ENCODE measurements at regions not wholly inside any gene's neighbourhood (a gene's known extent, or its start where the extent isn't known, plus 50 kb on each side); places are given as distances from the start of the nearest gene placed in this dataset.

DNA sequence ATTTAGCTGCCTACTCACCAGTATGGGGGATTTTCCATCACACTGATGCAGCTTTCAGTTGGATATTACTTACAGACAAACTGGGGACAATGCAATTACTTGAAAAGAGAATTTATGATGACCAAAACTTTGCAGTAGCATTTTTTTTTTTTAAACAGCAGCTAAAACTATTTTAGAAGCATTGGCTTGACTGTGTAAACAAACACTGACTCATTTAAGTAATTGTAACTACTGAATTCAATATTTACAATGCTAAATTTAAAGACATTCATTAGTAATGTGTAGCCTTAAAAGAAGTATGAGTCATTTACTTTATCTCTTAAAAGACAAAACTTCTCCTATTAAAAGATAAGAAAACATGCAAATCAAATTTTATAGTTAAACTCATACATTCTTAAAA lies 295.9 kb upstream of the FERMT1 start:
- Histone ChIP-seq H3K9me3 (no peaks in the 10 kb centered on the region), H3K27me3 (no peaks in the 10 kb centered on the region), H3K4me1 (no peaks in the 10 kb centered on the region), H3K4me3 (no peak overlapping the region), H3K36me3 (no peaks in the 10 kb centered on the region), H3K27ac (no peak overlapping the region)
- no peak for TF ChIP-seq POLR2A (IDR thresholded peaks at IDR 0.05)
- no peak for TF ChIP-seq POLR2AphosphoS5 (IDR thresholded peaks at IDR 0.05)
- TF ChIP-seq, protein P1, sequence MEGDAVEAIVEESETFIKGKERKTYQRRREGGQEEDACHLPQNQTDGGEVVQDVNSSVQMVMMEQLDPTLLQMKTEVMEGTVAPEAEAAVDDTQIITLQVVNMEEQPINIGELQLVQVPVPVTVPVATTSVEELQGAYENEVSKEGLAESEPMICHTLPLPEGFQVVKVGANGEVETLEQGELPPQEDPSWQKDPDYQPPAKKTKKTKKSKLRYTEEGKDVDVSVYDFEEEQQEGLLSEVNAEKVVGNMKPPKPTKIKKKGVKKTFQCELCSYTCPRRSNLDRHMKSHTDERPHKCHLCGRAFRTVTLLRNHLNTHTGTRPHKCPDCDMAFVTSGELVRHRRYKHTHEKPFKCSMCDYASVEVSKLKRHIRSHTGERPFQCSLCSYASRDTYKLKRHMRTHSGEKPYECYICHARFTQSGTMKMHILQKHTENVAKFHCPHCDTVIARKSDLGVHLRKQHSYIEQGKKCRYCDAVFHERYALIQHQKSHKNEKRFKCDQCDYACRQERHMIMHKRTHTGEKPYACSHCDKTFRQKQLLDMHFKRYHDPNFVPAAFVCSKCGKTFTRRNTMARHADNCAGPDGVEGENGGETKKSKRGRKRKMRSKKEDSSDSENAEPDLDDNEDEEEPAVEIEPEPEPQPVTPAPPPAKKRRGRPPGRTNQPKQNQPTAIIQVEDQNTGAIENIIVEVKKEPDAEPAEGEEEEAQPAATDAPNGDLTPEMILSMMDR (IDR thresholded peaks at IDR 0.05) = no peak
- no peak for TF ChIP-seq EP300 (IDR thresholded peaks at IDR 0.05)
- DNase-seq = no peak
- intact Hi-C loops (cut with DNase I; ENCODE audit: low total_unique reads) = no loop called here

DNA sequence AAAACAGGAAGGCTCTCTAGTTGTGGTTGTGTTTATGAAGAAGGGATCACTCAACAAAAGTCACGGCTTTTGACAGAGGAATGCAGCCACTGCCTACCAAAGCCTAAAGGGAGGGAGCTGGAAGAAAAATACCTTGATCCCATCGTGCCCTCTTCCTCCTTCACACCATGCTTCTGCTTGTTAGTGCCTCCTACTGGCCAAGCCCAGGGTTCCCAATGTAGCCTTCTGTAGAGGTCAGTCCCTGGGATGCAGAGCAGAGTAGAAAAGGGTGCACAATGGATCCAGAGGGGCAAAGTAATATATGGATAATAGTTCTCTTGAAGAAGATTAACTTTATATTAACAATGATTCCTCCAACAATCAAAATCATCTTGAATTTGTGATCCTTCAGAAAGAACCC lies 293.5 kb upstream of the FERMT1 start:
- DNase-seq = no peak
- WGBS, 5 donors = 60 to 86% (median 77%) methylated on average over 2 of the region's 2 CpGs
- TF ChIP-seq, protein P1 (IDR thresholded peaks at IDR 0.05) = no peak
- TF ChIP-seq POLR2A (IDR thresholded peaks at IDR 0.05) (no peak), EP300 (IDR thresholded peaks at IDR 0.05) (no peak), POLR2AphosphoS5 (IDR thresholded peaks at IDR 0.05) (no peak)

DNA sequence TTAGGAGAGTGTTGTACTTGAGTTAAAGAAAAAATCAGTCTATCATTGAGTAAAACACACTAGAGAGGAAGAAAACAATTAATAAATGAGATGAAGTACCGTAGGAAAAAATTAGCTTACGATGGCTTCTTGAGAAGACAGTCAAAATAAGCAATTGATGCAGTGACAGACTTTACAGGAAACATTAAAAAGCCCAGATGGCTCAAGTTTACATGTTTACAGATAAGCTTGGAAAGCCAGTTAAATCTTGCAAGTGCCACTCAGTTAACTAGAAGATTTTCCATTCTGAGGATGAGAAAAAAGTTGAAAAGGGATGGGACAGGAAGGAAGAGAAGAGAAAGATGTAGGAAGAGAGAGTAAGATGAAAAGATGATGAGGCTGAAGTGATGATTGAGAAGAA lies 288.8 kb upstream of the FERMT1 start:
- no peak for TF ChIP-seq EP300 (IDR thresholded peaks at IDR 0.05)
- TF ChIP-seq POLR2A (IDR thresholded peaks at IDR 0.05) = no peak
- no peak for TF ChIP-seq POLR2AphosphoS5 (IDR thresholded peaks at IDR 0.05)
- TF ChIP-seq, protein P1 (IDR thresholded peaks at IDR 0.05) = no peak
- 62 to 75% (median 72%) methylated on average over 2 of the region's 2 CpGs for WGBS, 5 donors
- no peaks in the 10 kb centered on the region for H3K27me3 ChIP-seq
- H3K27ac ChIP-seq = no peak overlapping the region
- no peak for DNase-seq
- H3K9me3 ChIP-seq = no peaks in the 10 kb centered on the region
- no peaks in the 10 kb centered on the region for H3K36me3 ChIP-seq
- intact Hi-C loops (cut with DNase I; ENCODE audit: low total_unique reads) = no loop called here
- H3K4me1 ChIP-seq = no peaks in the 10 kb centered on the region
- no peak overlapping the region for H3K4me3 ChIP-seq

More for the DNA sequence above, 293.5 kb upstream of the FERMT1 start:
- Histone ChIP-seq H3K9me3 (no peaks in the 10 kb centered on the region), H3K27me3 (no peaks in the 10 kb centered on the region), H3K4me1 (no peaks in the 10 kb centered on the region), H3K36me3 (no peaks in the 10 kb centered on the region), H3K4me3 (no peak overlapping the region), H3K27ac (no peak overlapping the region)
- intact Hi-C loops (cut with DNase I; ENCODE audit: low total_unique reads) = no loop called here

DNA sequence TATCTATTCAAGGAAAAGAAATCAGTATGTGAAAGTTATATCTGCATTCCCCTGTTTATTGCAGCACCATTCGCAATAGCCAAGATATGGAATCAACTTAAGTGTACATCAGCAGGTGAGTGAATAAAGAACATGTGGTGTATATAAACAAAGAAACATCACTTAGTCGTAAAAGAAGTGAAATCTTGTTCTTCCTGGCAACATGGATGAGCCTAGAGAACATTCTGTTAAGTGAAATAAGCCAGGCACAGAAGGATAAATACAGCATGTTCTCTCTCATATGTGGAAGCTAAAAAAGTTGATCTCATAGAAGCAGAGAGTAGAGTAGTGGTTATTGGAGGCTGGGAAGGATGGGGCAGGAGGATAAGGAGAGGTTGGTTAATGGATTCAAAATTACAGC lies 287.9 kb upstream of the FERMT1 start:
- Histone ChIP-seq H3K27me3 (no peaks in the 10 kb centered on the region), H3K36me3 (no peaks in the 10 kb centered on the region), H3K4me3 (no peak overlapping the region), H3K27ac (no peak overlapping the region), H3K9me3 (no peaks in the 10 kb centered on the region), H3K4me1 (no peaks in the 10 kb centered on the region)
- intact Hi-C loops (cut with DNase I; ENCODE audit: low total_unique reads) = no loop called here
- TF ChIP-seq, protein P1 (IDR thresholded peaks at IDR 0.05) = no peak
- TF ChIP-seq EP300 (IDR thresholded peaks at IDR 0.05) (no peak), POLR2A (IDR thresholded peaks at IDR 0.05) (no peak), POLR2AphosphoS5 (IDR thresholded peaks at IDR 0.05) (no peak)
- 65 to 72% (median 71%) methylated on average over 2 of the region's 2 CpGs for WGBS, 5 donors
- DNase-seq = no peak
